ENCODE measurements at regions not wholly inside any gene's neighbourhood (a gene's known extent, or its start where the extent isn't known, plus 50 kb on each side); places are given as distances from the start of the nearest gene placed in this dataset.

DNA sequence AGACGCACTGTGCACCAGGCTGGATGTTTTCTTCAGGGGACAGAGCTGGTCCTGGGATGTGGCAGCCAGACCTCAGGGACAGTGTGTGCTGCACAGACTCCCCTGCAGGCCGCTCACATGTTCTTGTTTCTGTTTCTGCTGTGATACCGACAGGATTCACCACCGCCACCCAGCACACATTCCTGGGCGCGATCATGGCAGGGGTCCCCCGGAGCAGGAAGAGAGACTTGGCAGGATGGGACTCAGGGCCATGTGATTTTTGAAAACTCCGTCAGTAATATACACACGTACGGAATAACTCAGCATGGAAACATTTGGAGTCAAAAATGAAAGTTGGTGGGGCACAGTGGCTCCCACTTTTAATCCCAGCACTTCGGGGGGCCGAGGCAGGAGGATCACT is 79.0 kb downstream of the HAPSTR1 start:
- no peak for DNase-seq
- Mint-ChIP-seq H3K9me3 (no peaks in the 10 kb centered on the region), H3K27me3 (ENCODE audit: low read depth) (no peaks in the 10 kb centered on the region), H3K36me3 (ENCODE audit: insufficient read depth) (no peaks in the 10 kb centered on the region), H3K4me1 (ENCODE audit: low read depth) (no peaks in the 10 kb centered on the region), H3K4me3 (no peak overlapping the region)
- ATAC-seq: no peak

GRCh38 chr16:9176547-9177418 is 85.3 kb downstream of the HAPSTR1 start:
- Mint-ChIP-seq H3K9me3 (no peaks in the 10 kb centered on the region), H3K36me3 (ENCODE audit: insufficient read depth) (no peaks in the 10 kb centered on the region)
- no peak for ATAC-seq

GRCh38 chr16:9177861-9178260 is 86.4 kb downstream of the HAPSTR1 start:
- peaks cover 13% of the 10 kb centered on the region for H3K27me3 Mint-ChIP-seq (ENCODE audit: low read depth)
- no peak for ATAC-seq
- H3K36me3 Mint-ChIP-seq (ENCODE audit: insufficient read depth): no peaks in the 10 kb centered on the region
- H3K9me3 Mint-ChIP-seq: no peaks in the 10 kb centered on the region
- DNase-seq: no peak
- no peaks in the 10 kb centered on the region for H3K4me1 Mint-ChIP-seq (ENCODE audit: low read depth)
- no peak overlapping the region for H3K4me3 Mint-ChIP-seq

More at GRCh38 chr16:9176547-9177418, 85.3 kb downstream of the HAPSTR1 start:
- no peaks in the 10 kb centered on the region for H3K4me1 Mint-ChIP-seq (ENCODE audit: low read depth)
- no peak for DNase-seq
- peaks cover 13% of the 10 kb centered on the region for H3K27me3 Mint-ChIP-seq (ENCODE audit: low read depth)
- H3K4me3 Mint-ChIP-seq: no peak overlapping the region

- H3K36me3 Mint-ChIP-seq (ENCODE audit: insufficient read depth): no peaks in the 10 kb centered on the region
- H3K4me1 Mint-ChIP-seq (ENCODE audit: low read depth): no peaks in the 10 kb centered on the region
- no peak overlapping the region for H3K4me3 Mint-ChIP-seq
- no peak for DNase-seq
- peaks cover 7% of the 10 kb centered on the region for H3K27me3 Mint-ChIP-seq (ENCODE audit: low read depth)
- H3K9me3 Mint-ChIP-seq: no peaks in the 10 kb centered on the region
- no peak for ATAC-seq
Measured at GRCh38 chr16:9183682-9184353, 92.4 kb downstream of the HAPSTR1 start.

DNA sequence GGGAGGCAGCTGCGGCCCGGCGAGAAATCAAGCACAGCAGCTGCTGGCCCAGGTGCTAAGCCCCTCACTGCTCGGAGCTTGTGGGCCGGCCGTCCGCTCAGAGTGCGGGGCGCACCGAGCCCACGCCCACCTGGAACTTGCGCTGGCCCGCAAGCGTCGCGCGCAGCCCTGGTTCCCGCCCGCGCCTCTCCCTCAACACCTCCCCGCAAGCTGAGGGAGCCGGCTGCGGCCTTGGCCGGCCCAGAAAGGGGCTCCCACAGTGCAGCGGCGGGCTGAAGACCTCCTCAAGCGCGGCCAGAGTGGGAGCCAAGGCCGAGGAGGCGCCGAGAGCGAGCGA is 92.9 kb downstream of the HAPSTR1 start:
- DNase-seq: no peak
- Mint-ChIP-seq H3K27me3 (ENCODE audit: low read depth) (peaks cover 7% of the 10 kb centered on the region), H3K4me3 (no peak overlapping the region), H3K36me3 (ENCODE audit: insufficient read depth) (no peaks in the 10 kb centered on the region), H3K4me1 (ENCODE audit: low read depth) (no peaks in the 10 kb centered on the region), H3K9me3 (no peaks in the 10 kb centered on the region)
- no peak for ATAC-seq

GRCh38 chr16:9185381-9185780 is 93.9 kb downstream of the HAPSTR1 start:
- H3K4me1 Mint-ChIP-seq (ENCODE audit: low read depth): no peaks in the 10 kb centered on the region
- DNase-seq: no peak
- no peak for ATAC-seq
- H3K4me3 Mint-ChIP-seq: no peak overlapping the region
- peaks cover 7% of the 10 kb centered on the region for H3K27me3 Mint-ChIP-seq (ENCODE audit: low read depth)
- H3K9me3 Mint-ChIP-seq: no peaks in the 10 kb centered on the region
- H3K36me3 Mint-ChIP-seq (ENCODE audit: insufficient read depth): no peaks in the 10 kb centered on the region

GRCh38 chr16:9186061-9186460 is 94.6 kb downstream of the HAPSTR1 start:
- DNase-seq (no peak), ATAC-seq (no peak)
- H3K36me3 Mint-ChIP-seq (ENCODE audit: insufficient read depth): no peaks in the 10 kb centered on the region
- no peaks in the 10 kb centered on the region for H3K9me3 Mint-ChIP-seq
- H3K4me3 Mint-ChIP-seq: no peak overlapping the region
- H3K4me1 Mint-ChIP-seq (ENCODE audit: low read depth): no peaks in the 10 kb centered on the region
- H3K27me3 Mint-ChIP-seq (ENCODE audit: low read depth): peaks cover under 1% of the 10 kb centered on the region

- no peak overlapping the region for H3K4me3 Mint-ChIP-seq
- no peak for DNase-seq
- no peak for ATAC-seq
- no peaks in the 10 kb centered on the region for H3K9me3 Mint-ChIP-seq
- peaks cover under 1% of the 10 kb centered on the region for H3K27me3 Mint-ChIP-seq (ENCODE audit: low read depth)
- H3K36me3 Mint-ChIP-seq (ENCODE audit: insufficient read depth): no peaks in the 10 kb centered on the region
- H3K4me1 Mint-ChIP-seq (ENCODE audit: low read depth): no peaks in the 10 kb centered on the region
Measured at GRCh38 chr16:9188721-9189120, 97.3 kb downstream of the HAPSTR1 start.

- Mint-ChIP-seq H3K27me3 (ENCODE audit: low read depth) (peaks cover 6% of the 10 kb centered on the region), H3K4me3 (no peak overlapping the region), H3K36me3 (ENCODE audit: insufficient read depth) (no peaks in the 10 kb centered on the region), H3K9me3 (no peaks in the 10 kb centered on the region), H3K4me1 (ENCODE audit: low read depth) (no peaks in the 10 kb centered on the region)
- ATAC-seq: no peak
- no peak for DNase-seq
Measured at GRCh38 chr16:9191274-9191850, 99.9 kb downstream of the HAPSTR1 start.

DNA sequence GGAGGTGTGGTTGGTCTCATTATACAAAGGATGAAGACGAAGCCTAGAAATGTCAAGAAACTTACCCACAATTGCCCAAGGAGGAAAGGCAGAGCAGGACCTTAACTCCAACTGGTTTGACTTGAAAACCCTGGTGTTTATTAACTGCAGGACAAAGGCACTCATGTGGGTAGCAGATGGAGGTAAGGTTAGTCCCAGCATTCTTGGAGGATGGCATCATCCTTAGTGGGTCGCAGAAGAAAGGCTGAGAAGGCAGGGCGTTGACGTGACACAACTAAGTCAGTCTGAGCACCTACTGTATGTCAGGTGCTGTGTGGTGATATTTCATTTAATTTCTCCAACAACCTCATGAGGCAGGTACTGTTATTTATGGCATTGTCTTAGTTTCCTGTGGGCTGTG is 101.3 kb downstream of the HAPSTR1 start:
- Mint-ChIP-seq H3K4me1 (ENCODE audit: low read depth) (no peaks in the 10 kb centered on the region), H3K36me3 (ENCODE audit: insufficient read depth) (no peaks in the 10 kb centered on the region), H3K4me3 (no peak overlapping the region), H3K27me3 (ENCODE audit: low read depth) (peaks cover 10% of the 10 kb centered on the region), H3K9me3 (no peaks in the 10 kb centered on the region)
- no peak for DNase-seq
- ATAC-seq: no peak

DNA sequence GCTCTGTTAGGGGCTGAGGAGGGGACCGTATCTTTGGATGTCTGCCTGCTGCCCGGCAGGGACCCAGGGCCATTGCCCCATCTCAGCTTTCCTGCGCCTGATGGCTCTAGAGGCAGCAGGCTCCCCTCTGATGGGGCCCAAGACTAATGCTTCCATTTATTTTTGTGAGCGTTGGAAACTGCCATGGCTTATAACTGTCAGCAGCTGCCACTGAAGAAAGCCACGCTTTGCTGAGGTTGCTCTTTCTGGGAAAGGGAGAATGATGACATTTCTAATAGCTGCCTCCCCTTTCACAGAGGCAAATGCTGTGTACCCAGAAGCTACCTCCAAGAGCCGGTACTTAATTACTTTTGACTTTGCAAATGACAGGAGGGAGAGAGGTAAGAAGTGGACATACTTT is 103.8 kb downstream of the HAPSTR1 start:
- H3K27me3 Mint-ChIP-seq (ENCODE audit: low read depth): peaks cover 12% of the 10 kb centered on the region
- ATAC-seq: no peak
- H3K4me1 Mint-ChIP-seq (ENCODE audit: low read depth): no peaks in the 10 kb centered on the region
- no peak overlapping the region for H3K4me3 Mint-ChIP-seq
- no peaks in the 10 kb centered on the region for H3K36me3 Mint-ChIP-seq (ENCODE audit: insufficient read depth)
- H3K9me3 Mint-ChIP-seq: no peaks in the 10 kb centered on the region
- DNase-seq: no peak

GRCh38 chr16:9197957-9198661 is 106.7 kb downstream of the HAPSTR1 start:
- ATAC-seq (no peak), DNase-seq (no peak)
- no peaks in the 10 kb centered on the region for H3K36me3 Mint-ChIP-seq (ENCODE audit: insufficient read depth)
- H3K4me3 Mint-ChIP-seq: no peak overlapping the region
- no peaks in the 10 kb centered on the region for H3K9me3 Mint-ChIP-seq
- H3K27me3 Mint-ChIP-seq (ENCODE audit: low read depth): peaks cover 18% of the 10 kb centered on the region
- no peaks in the 10 kb centered on the region for H3K4me1 Mint-ChIP-seq (ENCODE audit: low read depth)

GRCh38 chr16:9199311-9199710 is 107.9 kb downstream of the HAPSTR1 start:
- DNase-seq (no peak), ATAC-seq (no peak)
- Mint-ChIP-seq H3K4me1 (ENCODE audit: low read depth) (no peaks in the 10 kb centered on the region), H3K27me3 (ENCODE audit: low read depth) (peaks cover 16% of the 10 kb centered on the region), H3K4me3 (no peak overlapping the region), H3K36me3 (ENCODE audit: insufficient read depth) (no peaks in the 10 kb centered on the region), H3K9me3 (no peaks in the 10 kb centered on the region)

DNA sequence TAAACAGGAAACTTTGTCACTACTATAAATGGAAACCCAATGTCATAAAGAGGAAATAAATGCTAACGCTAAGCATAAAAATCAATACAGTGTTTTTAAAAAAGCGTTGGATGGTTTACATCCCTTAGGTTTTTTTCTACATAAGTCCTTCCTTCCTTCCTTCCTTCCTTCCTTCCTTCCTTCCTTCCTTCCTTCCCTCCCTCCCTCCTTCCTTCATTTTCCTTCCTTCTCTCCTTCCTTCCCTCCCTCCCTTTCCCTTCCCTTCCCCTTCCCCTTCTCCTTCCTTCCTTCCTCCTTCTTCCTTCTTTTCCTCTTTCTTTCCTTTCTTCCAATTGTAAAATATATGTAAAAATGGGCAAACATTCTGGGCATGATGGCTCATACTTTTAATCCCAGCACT is 108.3 kb downstream of the HAPSTR1 start:
- DNase-seq: no peak
- no peaks in the 10 kb centered on the region for H3K9me3 Mint-ChIP-seq
- no peak overlapping the region for H3K4me3 Mint-ChIP-seq
- no peaks in the 10 kb centered on the region for H3K4me1 Mint-ChIP-seq (ENCODE audit: low read depth)
- H3K27me3 Mint-ChIP-seq (ENCODE audit: low read depth): peaks cover 16% of the 10 kb centered on the region
- no peak for ATAC-seq
- no peaks in the 10 kb centered on the region for H3K36me3 Mint-ChIP-seq (ENCODE audit: insufficient read depth)

All from activated T-cell treated with anti-CD3 and anti-CD28 coated beads, Interleukin-2, amount 50 U/mL, for 4 hours (primary cell).